PFSK-1 (cell line): ENCODE measurements at regions not wholly inside any gene's neighbourhood (a gene's known extent, or its start where the extent isn't known, plus 50 kb on each side); places are given as distances from the start of the nearest gene placed in this dataset.

ENCODE experiments used
- POLR2AphosphoS5 ChIP-seq: IDR thresholded peaks from 2 replicates; pipeline ENCODE4 v1.6.1; 2012; ENCODE audit warnings: low read depth, mild to moderate bottlenecking, control low read depth, low read length, moderate library complexity
- TF ChIP-seq, protein P1 (sequence below), 2 experiments: IDR thresholded peaks; 2 replicates each; pipeline versions ENCODE4 v1.6.1 to v1.8.0; 2011 to 2012; ENCODE audit warnings: low read depth in 2 of 2, low read length in 2 of 2, control low read depth in 1 of 2, inconsistent platforms in 1 of 2, mild to moderate bottlenecking in 1 of 2, moderate library complexity in 1 of 2; ENCODE audit not compliant: insufficient read depth in 1 of 2

DNA sequence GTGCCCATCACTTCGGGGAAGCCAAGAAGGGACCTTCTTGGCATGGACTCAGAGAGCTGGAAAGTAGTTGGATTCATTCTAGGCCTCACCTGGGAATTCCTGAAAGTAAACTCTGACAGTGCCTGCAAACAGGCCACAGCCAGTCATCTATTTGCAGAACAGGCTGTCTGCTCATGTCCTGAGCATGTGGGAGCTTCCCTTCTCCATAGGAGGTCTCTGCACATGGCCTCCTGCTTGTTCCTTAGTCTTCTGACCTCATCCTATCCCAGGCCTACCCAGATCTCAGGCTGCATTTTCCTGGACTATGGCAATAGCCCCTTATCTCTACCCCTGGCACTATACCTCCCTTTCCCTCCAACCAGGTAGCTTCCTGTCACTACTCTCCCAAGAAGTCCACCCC, 67.2 kb upstream of the FSTL4 start:
- TF ChIP-seq, protein P1, sequence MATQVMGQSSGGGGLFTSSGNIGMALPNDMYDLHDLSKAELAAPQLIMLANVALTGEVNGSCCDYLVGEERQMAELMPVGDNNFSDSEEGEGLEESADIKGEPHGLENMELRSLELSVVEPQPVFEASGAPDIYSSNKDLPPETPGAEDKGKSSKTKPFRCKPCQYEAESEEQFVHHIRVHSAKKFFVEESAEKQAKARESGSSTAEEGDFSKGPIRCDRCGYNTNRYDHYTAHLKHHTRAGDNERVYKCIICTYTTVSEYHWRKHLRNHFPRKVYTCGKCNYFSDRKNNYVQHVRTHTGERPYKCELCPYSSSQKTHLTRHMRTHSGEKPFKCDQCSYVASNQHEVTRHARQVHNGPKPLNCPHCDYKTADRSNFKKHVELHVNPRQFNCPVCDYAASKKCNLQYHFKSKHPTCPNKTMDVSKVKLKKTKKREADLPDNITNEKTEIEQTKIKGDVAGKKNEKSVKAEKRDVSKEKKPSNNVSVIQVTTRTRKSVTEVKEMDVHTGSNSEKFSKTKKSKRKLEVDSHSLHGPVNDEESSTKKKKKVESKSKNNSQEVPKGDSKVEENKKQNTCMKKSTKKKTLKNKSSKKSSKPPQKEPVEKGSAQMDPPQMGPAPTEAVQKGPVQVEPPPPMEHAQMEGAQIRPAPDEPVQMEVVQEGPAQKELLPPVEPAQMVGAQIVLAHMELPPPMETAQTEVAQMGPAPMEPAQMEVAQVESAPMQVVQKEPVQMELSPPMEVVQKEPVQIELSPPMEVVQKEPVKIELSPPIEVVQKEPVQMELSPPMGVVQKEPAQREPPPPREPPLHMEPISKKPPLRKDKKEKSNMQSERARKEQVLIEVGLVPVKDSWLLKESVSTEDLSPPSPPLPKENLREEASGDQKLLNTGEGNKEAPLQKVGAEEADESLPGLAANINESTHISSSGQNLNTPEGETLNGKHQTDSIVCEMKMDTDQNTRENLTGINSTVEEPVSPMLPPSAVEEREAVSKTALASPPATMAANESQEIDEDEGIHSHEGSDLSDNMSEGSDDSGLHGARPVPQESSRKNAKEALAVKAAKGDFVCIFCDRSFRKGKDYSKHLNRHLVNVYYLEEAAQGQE (IDR thresholded peaks at IDR 0.05; ENCODE audit: insufficient read depth in 1 of 2, low read depth in 2 of 2, low read length in 2 of 2) = no peak
- TF ChIP-seq POLR2AphosphoS5 = no peak
